Effector memory CD4-positive, alpha-beta T cell (primary cell): ENCODE measurements at regions not wholly inside any gene's neighbourhood (a gene's known extent, or its start where the extent isn't known, plus 50 kb on each side); places are given as distances from the start of the nearest gene placed in this dataset.
"Not testable (repeated sequence)": the region's sequence is repeated elsewhere in the genome, so short reads cannot be mapped to it uniquely, and the experiment has no call there.

Source experiments
- DNase-seq, 3 donors: peaks; one replicate each; pipeline ENCODE4 v3.0.0-alpha.2; 2020
- H3K27ac ChIP-seq: 2 replicates; pipeline ENCODE4 v1.7.0; 2013; ENCODE audit warnings: mild to moderate bottlenecking, low read length, moderate library complexity; ENCODE audit not compliant: insufficient read depth, poor library complexity, severe bottlenecking
- H3K27me3 ChIP-seq: replicated peaks from 2 replicates; pipeline ENCODE4 v1.7.0; 2013; ENCODE audit warnings: mild to moderate bottlenecking, low read length; ENCODE audit not compliant: insufficient read depth, control insufficient read depth, poor library complexity, severe bottlenecking
- H3K36me3 ChIP-seq: 2 replicates; pipeline ENCODE4 v1.7.0; 2013; ENCODE audit warnings: mild to moderate bottlenecking, low read length, moderate library complexity; ENCODE audit not compliant: control insufficient read depth, insufficient read depth
- H3K4me1 ChIP-seq: 2 replicates; pipeline ENCODE4 v1.7.0; 2013; ENCODE audit warnings: low read length, mild to moderate bottlenecking; ENCODE audit not compliant: control insufficient read depth, insufficient read depth, poor library complexity, severe bottlenecking
- H3K4me3 ChIP-seq: 2 replicates; pipeline ENCODE4 v1.7.0; 2013; ENCODE audit warnings: low read length, low read depth, mild to moderate bottlenecking; ENCODE audit not compliant: insufficient read depth, poor library complexity, severe bottlenecking
- H3K9me3 ChIP-seq: 2 replicates; pipeline ENCODE4 v1.7.0; 2013; ENCODE audit warnings: mild to moderate bottlenecking, low read length, moderate library complexity; ENCODE audit not compliant: control insufficient read depth

GRCh38 chr5:19140276-19140675, 847.7 kb downstream of the CDH18 start:
- Histone ChIP-seq H3K4me3 (no peak overlapping the region), H3K9me3 (no peaks in the 10 kb centered on the region), H3K36me3 (no peaks in the 10 kb centered on the region), H3K27me3 (no peaks in the 10 kb centered on the region), H3K27ac (no peak overlapping the region), H3K4me1 (no peaks in the 10 kb centered on the region)
- DNase-seq: no peak

GRCh38 chr5:19141937-19142524, 846.0 kb downstream of the CDH18 start:
- not testable (repeated sequence) for H3K27ac ChIP-seq, H3K9me3 ChIP-seq, H3K27me3 ChIP-seq, H3K4me3 ChIP-seq, DNase-seq, H3K36me3 ChIP-seq, H3K4me1 ChIP-seq

- not testable (repeated sequence) for H3K36me3 ChIP-seq, DNase-seq
Observed at GRCh38 chr5:19142713-19143414, 845.1 kb downstream of the CDH18 start.

GRCh38 chr5:19143935-19144334, 844.1 kb downstream of the CDH18 start:
- DNase-seq: no peak
- Histone ChIP-seq H3K27me3 (no peaks in the 10 kb centered on the region), H3K4me1 (no peaks in the 10 kb centered on the region), H3K27ac (no peak overlapping the region), H3K36me3 (no peaks in the 10 kb centered on the region), H3K4me3 (no peak overlapping the region), H3K9me3 (no peaks in the 10 kb centered on the region)

More at GRCh38 chr5:19142713-19143414, 845.1 kb downstream of the CDH18 start:
- H3K4me3 ChIP-seq, H3K9me3 ChIP-seq, H3K27me3 ChIP-seq, H3K4me1 ChIP-seq, H3K27ac ChIP-seq: not testable (repeated sequence)

- no peak for DNase-seq
- no peak overlapping the region for H3K27ac ChIP-seq
- no peak overlapping the region for H3K4me3 ChIP-seq
- no peaks in the 10 kb centered on the region for H3K9me3 ChIP-seq
- no peaks in the 10 kb centered on the region for H3K36me3 ChIP-seq
- H3K4me1 ChIP-seq: no peaks in the 10 kb centered on the region
- H3K27me3 ChIP-seq: no peaks in the 10 kb centered on the region
Observed at GRCh38 chr5:19169426-19169825, 818.6 kb downstream of the CDH18 start.

GRCh38 chr5:19172926-19173470, 815.0 kb downstream of the CDH18 start:
- Histone ChIP-seq H3K36me3 (no peaks in the 10 kb centered on the region), H3K4me1 (no peaks in the 10 kb centered on the region), H3K27ac (no peak overlapping the region), H3K27me3 (no peaks in the 10 kb centered on the region), H3K9me3 (no peaks in the 10 kb centered on the region), H3K4me3 (no peak overlapping the region)
- no peak for DNase-seq

- no peaks in the 10 kb centered on the region for H3K36me3 ChIP-seq
- no peaks in the 10 kb centered on the region for H3K27me3 ChIP-seq
- no peak for DNase-seq
- no peak overlapping the region for H3K27ac ChIP-seq
- no peaks in the 10 kb centered on the region for H3K9me3 ChIP-seq
- no peak overlapping the region for H3K4me3 ChIP-seq
- no peaks in the 10 kb centered on the region for H3K4me1 ChIP-seq
Observed at GRCh38 chr5:19175776-19176570, 812.0 kb downstream of the CDH18 start.

GRCh38 chr5:19179571-19179970, 808.4 kb downstream of the CDH18 start:
- H3K9me3 ChIP-seq: no peaks in the 10 kb centered on the region
- no peak overlapping the region for H3K27ac ChIP-seq
- no peak overlapping the region for H3K4me3 ChIP-seq
- no peaks in the 10 kb centered on the region for H3K4me1 ChIP-seq
- no peaks in the 10 kb centered on the region for H3K27me3 ChIP-seq
- no peaks in the 10 kb centered on the region for H3K36me3 ChIP-seq
- DNase-seq: no peak

- no peak for DNase-seq
Observed at GRCh38 chr5:19189176-19189575, 798.8 kb downstream of the CDH18 start.

GRCh38 chr5:19193631-19194030, 794.4 kb downstream of the CDH18 start:
- Histone ChIP-seq H3K9me3 (no peaks in the 10 kb centered on the region), H3K27me3 (no peaks in the 10 kb centered on the region), H3K4me1 (no peaks in the 10 kb centered on the region), H3K27ac (no peak overlapping the region), H3K36me3 (no peaks in the 10 kb centered on the region), H3K4me3 (no peak overlapping the region)
- no peak for DNase-seq

More at GRCh38 chr5:19189176-19189575, 798.8 kb downstream of the CDH18 start:
- H3K27me3 ChIP-seq: no peaks in the 10 kb centered on the region
- no peak overlapping the region for H3K27ac ChIP-seq
- no peak overlapping the region for H3K4me3 ChIP-seq
- H3K9me3 ChIP-seq: no peaks in the 10 kb centered on the region
- no peaks in the 10 kb centered on the region for H3K36me3 ChIP-seq
- no peaks in the 10 kb centered on the region for H3K4me1 ChIP-seq
